Esophagus mucosa (tissue), 1 donor: ENCODE measurements at regions not wholly inside any gene's neighbourhood (a gene's known extent, or its start where the extent isn't known, plus 50 kb on each side); places are given as distances from the start of the nearest gene placed in this dataset.
"Not testable (repeated sequence)": the region's sequence is repeated elsewhere in the genome, so short reads cannot be mapped to it uniquely, and the experiment has no call there.

Source experiments
- ATAC-seq: fragments of 200-7000 bp; cut with Tn5 transposase; one replicate; pipeline ENCODE4 v1.9.1; 2020
- donor health status: DM: yes; HTN: yes; CAD: no.

DNA sequence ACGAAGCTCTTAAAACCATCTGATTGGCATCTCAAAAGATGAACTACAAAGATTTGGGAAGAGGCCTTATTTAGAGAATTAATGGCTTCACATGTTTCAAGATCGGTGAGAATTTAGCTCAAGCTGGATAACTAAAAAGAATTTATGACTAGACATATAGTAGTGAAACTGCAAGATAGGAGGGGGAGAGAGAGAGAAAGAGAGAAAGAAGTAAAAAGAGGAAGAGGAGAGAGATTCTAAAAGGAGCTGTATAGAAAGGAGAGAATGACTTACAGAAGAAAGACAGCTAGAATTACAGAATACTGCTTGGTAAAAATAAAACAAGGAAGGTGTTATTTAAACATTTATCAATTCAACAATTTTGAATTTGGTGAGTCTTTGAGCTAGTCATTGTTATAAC is 592.3 kb downstream of the SH2D4B start:
- ATAC-seq, result no peak

DNA sequence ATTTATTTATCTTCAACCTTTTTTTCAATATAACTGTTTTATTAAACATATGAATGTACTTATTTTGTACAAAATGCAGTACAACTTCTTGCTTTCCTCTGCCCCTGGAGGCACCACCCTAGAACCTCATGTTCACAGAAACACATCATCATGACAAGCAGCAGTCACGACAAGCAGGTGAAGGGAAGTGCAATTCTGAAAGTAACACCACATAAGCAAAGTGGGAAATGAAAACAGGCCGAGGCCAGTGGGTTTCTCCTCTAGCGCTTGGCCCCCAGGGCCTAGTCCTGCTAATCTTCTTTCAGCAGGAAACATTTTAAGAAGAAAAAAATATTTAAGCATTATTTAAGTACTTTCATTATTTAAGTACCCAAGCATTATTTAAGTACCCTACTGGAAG is 598.1 kb downstream of the SH2D4B start:
- no peak for ATAC-seq

DNA sequence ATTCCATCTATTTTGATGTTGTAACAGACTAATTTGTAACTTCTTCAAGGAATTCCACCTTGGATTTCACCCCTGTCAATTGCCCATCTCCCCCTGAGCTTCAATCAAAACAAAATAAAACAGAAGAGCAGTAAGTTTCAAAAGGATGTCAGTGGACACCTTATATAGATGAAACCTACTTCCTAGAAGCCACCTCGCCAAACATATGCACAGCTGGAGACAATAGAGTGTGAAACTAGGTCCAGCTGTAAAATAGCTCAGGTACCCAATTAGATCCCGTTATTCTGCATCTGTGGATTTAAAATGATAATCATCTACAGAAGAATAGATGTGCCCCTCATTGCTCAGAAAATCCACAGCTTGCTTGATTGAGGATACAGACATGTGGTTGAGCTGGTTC is 598.6 kb downstream of the SH2D4B start:
- ATAC-seq, result no peak

- no peak for ATAC-seq
Measured at GRCh38 chr10:81145975-81146374, 608.3 kb downstream of the SH2D4B start.

- ATAC-seq, result no peak
Measured at GRCh38 chr10:81146436-81146835, 608.7 kb downstream of the SH2D4B start.

GRCh38 chr10:81152656-81153055 is 615.0 kb downstream of the SH2D4B start:
- no peak for ATAC-seq

- no peak for ATAC-seq
Measured at GRCh38 chr10:81157681-81158080, 620.0 kb downstream of the SH2D4B start.

DNA sequence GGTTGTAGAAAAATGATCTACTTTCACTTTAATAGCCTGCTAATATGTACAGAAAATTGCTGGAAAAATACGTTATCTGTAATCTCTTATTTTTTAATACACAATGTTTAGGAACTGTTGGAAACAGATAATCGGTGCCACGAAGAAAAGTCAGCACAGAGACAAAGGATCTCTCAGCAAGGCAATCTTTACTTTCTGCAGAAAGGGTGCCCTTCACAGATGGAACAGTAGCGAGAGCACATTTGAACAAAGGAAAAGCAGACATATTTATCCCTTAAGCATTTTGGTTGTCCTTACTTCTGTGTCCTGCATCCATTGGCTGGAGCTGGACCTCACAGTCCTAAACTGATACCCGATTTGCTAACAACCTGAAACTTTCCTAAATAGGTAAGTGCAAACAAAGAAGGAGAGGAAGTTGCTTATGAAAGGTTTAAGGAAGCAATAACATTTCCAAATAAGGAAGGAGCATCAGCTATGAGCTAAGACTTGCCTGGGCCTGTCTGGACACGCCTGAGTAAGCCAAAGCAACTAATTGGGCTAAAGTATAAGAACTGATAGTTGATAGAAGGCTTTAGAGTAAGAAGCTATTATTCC is 640.0 kb downstream of the SH2D4B start:
- no peak for ATAC-seq

- no peak for ATAC-seq
Measured at GRCh38 chr10:81179324-81179723, 641.6 kb downstream of the SH2D4B start.

- ATAC-seq, result peak; percentile 42
Measured at GRCh38 chr10:81179805-81180452, 642.2 kb downstream of the SH2D4B start.

DNA sequence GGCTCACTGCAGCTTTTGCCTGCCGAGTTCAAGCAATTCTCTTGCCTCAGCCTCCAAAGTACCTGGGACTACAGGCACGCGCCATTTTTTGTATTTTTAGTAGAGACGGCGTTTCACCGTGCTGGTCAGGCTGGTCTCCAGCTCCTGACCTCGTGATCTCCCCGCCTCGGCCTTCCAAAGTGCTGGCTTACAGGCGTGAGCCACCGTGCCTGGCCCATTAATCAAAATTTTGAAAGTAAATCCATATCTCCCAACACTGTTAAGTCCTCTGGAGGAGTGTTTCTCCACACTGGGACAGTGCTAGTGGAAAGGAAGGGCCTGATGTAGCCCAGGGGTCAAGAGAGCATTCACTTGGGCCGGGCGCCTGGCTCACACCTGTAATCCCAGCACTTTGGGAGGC is 644.6 kb downstream of the SH2D4B start:
- no peak for ATAC-seq

- no peak for ATAC-seq
Measured at GRCh38 chr10:81192221-81192788, 654.6 kb downstream of the SH2D4B start.

DNA sequence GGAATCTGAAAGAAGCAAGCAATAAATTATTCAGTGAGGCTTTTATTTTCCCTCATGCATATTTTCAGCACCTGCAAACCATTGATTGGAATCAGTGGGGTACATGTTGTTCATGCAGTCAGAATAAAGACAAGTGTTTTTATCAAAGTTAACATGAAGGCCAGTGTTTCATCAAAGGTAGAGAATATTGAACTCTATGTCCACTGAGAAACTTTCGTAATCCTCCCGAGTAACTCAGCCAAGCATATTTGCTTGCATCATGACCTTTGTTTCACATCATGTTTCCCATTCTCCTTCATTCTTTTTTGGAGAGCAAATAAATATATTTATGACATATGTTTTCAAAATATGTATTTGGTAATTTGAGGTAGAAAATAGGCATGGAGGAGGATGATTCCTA is 663.1 kb downstream of the SH2D4B start:
- ATAC-seq, result no peak

- ATAC-seq, result not testable (repeated sequence)
Measured at GRCh38 chr10:81207359-81207758, 667.6 kb upstream of the NRG3 start.

- no peak for ATAC-seq
Measured at GRCh38 chr10:81213370-81213769, 661.6 kb upstream of the NRG3 start.

GRCh38 chr10:81215498-81215897 is 659.5 kb upstream of the NRG3 start:
- no peak for ATAC-seq

DNA sequence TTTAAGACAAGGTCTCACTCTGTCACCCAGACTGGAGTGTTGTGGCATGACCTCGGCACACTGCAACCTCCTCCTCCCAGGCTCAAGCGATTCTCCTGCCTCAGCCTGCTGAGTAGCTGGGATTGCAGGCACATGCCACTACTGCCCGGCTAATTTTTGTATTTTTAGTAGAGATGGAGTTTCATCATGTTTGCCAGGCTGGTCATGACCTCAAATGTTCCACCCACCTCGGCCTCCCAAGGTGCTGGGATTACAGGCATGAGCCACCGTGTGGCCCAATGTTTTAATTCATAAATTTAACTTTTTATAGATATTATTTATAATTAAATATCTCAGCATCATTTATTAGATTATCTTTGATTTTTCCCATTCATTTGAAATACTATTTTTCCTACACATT is 658.0 kb upstream of the NRG3 start:
- ATAC-seq, result no peak

DNA sequence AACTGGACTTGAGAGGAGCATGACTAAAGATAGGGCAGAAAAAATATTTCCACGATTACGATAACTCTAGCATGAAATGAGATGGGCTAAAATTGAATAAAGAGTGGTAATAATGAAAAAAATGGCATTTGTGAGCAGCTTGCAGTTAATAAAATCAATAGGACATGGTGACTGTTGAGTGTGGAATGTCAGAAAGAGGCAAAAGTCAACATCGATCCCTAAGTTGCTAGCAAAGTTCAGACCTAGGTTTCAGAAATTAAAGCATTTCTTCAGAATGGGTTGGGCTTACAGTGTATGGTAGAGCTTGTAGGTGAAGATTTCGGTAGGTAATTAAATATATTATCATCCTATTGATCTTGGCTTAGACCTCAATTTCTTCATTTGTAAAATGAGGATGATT is 656.7 kb upstream of the NRG3 start:
- ATAC-seq, result no peak

DNA sequence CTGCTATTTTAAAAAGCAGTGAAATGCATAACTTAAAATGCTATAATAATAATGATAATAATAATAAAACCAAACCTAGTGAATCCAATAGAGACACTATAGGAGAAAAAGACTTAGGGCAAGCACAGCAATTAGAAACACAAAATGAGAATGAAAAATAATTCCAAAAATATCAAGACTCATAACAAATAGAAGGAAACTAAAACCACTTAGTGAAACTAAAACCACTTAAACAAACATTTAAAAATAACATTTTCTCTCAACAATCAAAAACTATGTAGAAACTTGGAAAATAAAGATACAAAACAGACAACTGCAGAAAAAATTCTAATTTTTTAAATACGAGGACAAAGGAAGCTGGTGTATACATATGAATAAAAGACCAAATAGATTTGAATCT is 655.2 kb upstream of the NRG3 start:
- ATAC-seq, result no peak

DNA sequence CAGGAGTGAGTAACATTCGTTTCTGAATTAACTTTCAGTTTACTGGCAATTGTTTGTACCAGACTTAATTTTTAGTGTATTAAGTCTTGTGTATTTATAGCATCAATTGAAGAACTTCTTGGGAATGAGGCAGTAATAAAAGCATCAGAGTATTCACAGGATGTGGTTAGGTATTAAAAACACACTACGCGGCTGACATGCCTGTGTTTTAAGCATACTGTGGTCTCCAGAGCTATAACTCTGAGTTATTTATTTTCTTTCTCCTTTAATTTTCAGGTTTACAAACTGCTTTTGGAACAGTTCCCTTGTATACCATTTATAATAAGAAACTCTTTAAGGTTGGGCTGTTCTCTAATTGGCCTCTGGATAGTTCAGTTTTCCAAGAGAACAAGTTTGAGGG is 626.1 kb upstream of the NRG3 start:
- no peak for ATAC-seq

- no peak for ATAC-seq
Measured at GRCh38 chr10:81251457-81252115, 623.4 kb upstream of the NRG3 start.

GRCh38 chr10:81264991-81265390 is 610.0 kb upstream of the NRG3 start:
- ATAC-seq, result not testable (repeated sequence)

- no peak for ATAC-seq
Measured at GRCh38 chr10:81270051-81270450, 604.9 kb upstream of the NRG3 start.
